G401.6 (cell line): ENCODE measurements at regions not wholly inside any gene's neighbourhood (a gene's known extent, or its start where the extent isn't known, plus 50 kb on each side); places are given as distances from the start of the nearest gene placed in this dataset.
"Not testable (repeated sequence)": the region's sequence is repeated elsewhere in the genome, so short reads cannot be mapped to it uniquely, and the experiment has no call there.

Source experiments
- FAIRE-seq: peaks from 2 replicates; lab custom pipeline; 2012; peaks lifted over from hg19 to GRCh38; lab: Jason Lieb, UNC

GRCh38 chr14:71606064-71606463 lies 326.2 kb upstream of the RGS6 start:
- no peak for FAIRE-seq

- no peak for FAIRE-seq
Observed at GRCh38 chr14:71606575-71606974, 325.7 kb upstream of the RGS6 start.

GRCh38 chr14:71607056-71607455 lies 325.2 kb upstream of the RGS6 start:
- no peak for FAIRE-seq

DNA sequence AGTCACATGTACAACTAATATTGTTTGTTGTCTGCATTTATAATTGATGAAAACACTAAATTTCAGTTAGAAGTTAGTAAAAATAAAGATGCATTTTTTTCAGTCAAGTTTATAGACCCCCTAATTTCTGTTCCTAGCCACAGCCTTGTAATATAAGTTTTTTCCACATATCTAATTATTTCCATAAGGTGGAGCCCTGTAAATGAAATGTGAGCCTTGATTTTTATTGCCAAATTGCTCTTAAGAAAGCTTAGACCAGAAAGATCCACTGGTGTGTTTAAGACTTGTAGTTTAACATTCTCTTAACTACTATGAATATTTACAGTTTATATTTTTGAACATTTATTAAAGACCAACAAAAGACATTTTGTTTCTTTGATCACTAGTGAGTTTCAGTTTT lies 322.1 kb upstream of the RGS6 start:
- no peak for FAIRE-seq

- no peak for FAIRE-seq
Observed at GRCh38 chr14:71610797-71611196, 321.4 kb upstream of the RGS6 start.

DNA sequence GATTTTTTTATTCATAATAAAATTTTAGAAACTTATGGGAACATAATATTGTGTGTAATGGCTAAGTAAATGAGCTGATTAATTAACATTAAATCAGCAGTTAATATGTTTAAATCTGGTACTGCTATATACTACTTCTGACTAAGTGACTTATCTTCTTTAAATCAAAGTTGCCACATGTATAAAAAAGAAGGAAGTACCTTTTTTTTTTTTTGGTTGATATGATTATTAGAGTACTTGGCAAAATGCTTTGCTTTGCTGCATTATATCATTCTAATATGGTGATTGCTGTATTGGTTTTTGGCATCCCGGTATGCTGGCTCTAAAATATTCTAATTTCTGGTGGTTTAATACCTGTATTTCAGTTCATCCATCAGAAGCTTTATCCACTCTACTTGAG lies 319.1 kb upstream of the RGS6 start:
- FAIRE-seq, result no peak

- no peak for FAIRE-seq
Observed at GRCh38 chr14:71616013-71616412, 316.2 kb upstream of the RGS6 start.

DNA sequence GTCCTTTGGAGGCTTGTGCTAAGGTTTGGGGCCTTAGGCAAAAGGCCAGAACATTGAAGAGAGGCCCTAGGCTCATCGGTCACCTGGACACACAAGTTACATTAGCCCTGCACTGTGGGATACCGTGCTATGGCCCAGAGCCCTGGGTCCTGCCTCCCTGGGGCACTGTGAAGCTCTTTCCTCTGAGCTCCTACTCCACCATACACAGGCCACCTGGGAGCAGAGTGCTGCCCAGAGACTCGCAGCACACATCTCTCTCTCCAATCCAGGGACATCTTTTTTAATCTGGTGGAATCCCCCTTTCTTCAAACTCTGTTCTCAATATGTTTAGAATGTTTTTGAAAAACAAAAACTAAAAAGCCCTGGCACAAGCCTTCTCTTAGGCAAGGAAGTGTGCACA lies 314.2 kb upstream of the RGS6 start:
- no peak for FAIRE-seq

DNA sequence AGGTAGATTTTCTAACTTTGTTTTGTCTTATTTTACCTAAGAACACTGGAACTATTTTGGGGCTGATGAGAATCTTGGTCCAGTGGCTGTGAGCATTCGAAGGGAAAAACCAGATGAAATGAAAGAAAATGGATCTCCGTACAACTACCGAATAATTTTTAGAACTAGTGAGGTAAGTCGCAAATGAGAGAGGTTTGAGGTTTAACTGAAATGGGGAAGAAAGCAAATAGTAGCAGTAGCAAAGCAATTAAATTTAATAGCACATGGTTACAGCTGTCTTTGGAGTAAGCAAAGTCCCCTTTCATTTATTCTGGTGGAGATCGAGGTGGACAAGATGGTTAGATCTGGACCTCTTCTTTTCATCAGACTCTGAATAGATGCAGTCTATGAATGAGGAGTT lies 313.5 kb upstream of the RGS6 start:
- no peak for FAIRE-seq

DNA sequence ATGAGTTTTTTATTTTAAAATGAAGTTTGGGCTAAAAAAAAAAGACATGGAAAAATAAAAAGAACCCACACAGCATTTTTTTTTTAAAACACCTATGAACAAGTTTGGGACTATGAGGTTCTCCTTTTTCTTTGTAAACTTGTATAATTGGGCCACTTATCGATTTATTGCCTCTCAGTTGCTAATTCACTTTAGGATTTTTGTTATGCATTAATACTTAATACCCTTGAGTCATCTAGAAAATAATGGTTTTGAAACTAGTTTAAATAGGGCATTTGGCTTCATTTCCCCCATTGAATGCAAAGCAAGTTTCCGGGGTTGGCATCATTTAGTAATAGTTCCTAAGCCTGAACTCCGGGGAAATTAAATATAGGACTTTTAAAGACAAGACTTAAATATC lies 312.8 kb upstream of the RGS6 start:
- FAIRE-seq, result no peak

DNA sequence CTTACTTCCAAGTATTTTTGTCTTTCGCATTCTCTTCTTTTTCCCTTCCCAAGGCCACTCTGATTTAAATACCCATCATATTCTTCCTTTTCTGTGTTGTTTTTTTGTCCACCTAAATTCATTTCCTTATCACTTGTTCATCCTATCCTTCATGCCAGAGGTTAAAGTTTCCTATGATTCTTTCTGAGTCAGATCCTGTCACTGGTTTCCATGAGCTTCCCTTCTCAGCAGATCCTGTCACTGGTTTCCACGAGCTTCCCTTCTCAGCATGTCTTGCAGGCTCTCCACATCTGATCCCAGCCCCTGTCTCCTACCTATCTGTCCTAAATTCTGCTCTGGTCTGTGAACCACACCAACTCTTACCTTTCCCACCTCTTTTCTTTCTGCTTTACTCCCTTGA lies 311.8 kb upstream of the RGS6 start:
- FAIRE-seq, result no peak

- FAIRE-seq, result no peak
Observed at GRCh38 chr14:71621276-71621675, 311.0 kb upstream of the RGS6 start.

GRCh38 chr14:71621980-71622605 lies 310.1 kb upstream of the RGS6 start:
- FAIRE-seq, result no peak

DNA sequence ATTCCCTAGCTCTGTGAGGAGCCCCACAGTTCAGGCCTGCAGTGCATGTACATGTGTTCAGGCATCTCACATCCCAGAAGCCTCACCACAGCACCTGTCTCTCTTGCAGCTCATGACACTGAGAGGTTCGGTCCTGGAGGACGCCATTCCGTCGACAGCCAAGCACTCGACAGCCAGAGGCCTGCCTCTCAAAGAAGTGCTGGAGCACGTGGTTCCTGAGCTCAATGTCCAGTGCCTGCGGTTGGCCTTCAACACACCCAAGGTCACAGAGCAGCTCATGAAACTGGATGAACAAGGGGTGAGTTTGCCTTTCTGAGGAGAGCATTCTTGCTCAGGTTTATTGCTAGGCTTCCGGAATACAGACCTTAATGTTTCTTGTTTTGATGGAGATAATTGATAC lies 308.3 kb upstream of the RGS6 start:
- FAIRE-seq, result no peak

- FAIRE-seq, result no peak
Observed at GRCh38 chr14:71625175-71625574, 307.1 kb upstream of the RGS6 start.

GRCh38 chr14:71625891-71626701 lies 306.1 kb upstream of the RGS6 start:
- no peak for FAIRE-seq

- no peak for FAIRE-seq
Observed at GRCh38 chr14:71628433-71628832, 303.8 kb upstream of the RGS6 start.

DNA sequence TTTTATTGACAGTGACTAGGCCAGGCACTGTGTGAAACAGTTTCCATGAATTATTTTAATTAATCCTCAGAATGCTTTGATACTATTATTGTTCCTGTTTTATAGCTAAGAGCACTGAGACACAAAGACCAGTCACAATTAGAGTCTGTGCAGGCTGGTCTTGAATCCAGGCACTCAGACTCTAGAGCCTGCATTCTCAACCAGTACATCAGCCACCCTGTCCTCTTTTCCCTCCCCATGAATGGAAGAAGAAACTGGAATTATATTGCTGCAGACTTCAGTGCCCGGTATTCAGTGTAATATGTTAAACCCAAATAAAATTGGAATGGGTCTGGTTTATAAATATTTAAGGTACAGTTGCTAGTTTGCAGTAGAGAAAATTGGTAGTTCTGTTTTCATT lies 303.0 kb upstream of the RGS6 start:
- FAIRE-seq, result no peak

DNA sequence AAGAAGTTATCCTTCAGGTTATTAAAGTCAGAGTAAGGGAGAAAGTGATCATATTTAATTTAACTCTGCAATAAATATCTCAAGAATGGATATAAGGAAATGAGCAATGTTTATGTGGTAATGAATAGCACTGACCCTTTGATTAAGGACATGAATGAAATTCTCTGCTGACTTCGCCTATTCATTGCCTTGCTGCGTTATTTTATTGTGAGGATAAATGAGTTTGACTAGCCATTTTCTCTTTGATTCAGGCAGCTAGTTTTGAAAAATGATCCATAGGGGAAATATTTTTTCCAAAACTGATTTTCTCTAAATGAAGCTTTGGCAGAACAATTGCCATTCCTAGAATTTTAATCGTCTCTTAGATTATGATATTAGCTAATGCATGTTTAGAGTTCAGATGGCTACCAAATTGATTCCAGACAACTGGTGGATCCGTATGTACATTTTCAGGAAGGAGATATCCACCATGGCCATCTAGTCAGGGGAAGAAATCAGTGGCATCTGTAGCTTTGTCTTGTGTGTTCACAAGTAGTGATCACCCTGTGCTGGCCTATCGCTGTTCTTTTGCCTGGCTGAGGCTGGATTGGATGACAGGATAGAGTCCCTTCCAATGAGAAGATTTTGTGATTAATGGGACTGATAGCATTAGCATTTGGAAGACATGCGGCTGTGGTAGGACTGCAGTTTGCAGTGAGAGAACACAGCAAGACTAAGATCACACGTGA lies 302.3 kb upstream of the RGS6 start:
- no peak for FAIRE-seq

GRCh38 chr14:71631030-71631429 lies 301.2 kb upstream of the RGS6 start:
- FAIRE-seq, result not testable (repeated sequence)

GRCh38 chr14:71632440-71632946 lies 299.7 kb upstream of the RGS6 start:
- FAIRE-seq, result no peak

DNA sequence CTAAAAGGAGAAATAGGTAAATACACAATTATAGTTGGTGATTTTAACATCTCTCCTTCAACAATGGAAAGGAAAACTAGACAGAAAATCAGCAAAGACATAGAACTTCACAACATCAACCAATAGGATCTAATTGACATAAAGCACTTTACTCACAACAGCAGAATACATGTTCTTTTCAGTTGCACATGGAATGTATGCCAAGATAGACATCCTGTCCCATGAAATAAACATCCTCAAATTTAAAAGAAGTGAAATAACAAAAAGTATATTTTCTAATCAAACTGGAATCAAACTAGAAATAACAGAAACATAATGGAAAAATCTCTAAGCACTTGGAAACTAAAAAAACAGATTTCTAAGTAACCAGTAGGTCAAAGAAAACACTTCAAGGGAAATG lies 296.2 kb upstream of the RGS6 start:
- FAIRE-seq, result no peak

- FAIRE-seq, result no peak
Observed at GRCh38 chr14:71636820-71637471, 295.3 kb upstream of the RGS6 start.
